Vagina (tissue), 2 donors: ENCODE measurements at regions not wholly inside any gene's neighbourhood (a gene's known extent, or its start where the extent isn't known, plus 50 kb on each side); places are given as distances from the start of the nearest gene placed in this dataset.

Experiments used
- POLR2AphosphoS5 ChIP-seq, 2 donors: sonication (generic); formaldehyde crosslinking; IDR thresholded peaks; one replicate each; pipeline ENCODE4 v1.9.0; 2017; ENCODE audit warnings: antibody characterized with exemption in 2 of 2, mild to moderate bottlenecking in 2 of 2, low read depth in 1 of 2; ENCODE audit not compliant: insufficient read depth in 1 of 2
- TF ChIP-seq, protein P1 (sequence below), 3 experiments: fragments of 450-650 bp in 2 of 3; fragments of 200-600 bp in 1 of 3; sonication (generic) in 1 of 3; IDR thresholded peaks; one replicate each; pipeline ENCODE4 v1.5.1; 2017 to 2019; ENCODE audit warnings: antibody characterized with exemption in 3 of 3, mild to moderate bottlenecking in 2 of 3, moderate library complexity in 2 of 3

DNA sequence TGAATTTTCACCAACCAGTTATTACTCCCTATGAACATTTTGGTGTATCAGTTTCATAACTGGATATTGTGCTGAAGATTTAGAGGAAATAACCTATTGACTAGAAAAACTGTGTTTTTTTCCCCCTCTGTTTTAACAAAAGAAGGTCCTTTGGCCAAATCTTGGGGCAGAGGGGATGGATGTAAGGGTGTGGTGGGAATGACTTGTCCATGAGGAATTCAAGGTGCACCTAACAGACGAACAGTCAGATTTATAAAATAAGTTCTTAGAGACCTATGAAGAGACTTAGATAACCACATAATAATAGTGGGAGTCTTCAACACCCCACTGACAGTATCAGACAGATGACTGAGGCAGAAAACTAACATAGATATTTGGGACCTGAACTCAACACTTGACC lies 119.3 kb upstream of the SESTD1 start:
- TF ChIP-seq, protein P1, sequence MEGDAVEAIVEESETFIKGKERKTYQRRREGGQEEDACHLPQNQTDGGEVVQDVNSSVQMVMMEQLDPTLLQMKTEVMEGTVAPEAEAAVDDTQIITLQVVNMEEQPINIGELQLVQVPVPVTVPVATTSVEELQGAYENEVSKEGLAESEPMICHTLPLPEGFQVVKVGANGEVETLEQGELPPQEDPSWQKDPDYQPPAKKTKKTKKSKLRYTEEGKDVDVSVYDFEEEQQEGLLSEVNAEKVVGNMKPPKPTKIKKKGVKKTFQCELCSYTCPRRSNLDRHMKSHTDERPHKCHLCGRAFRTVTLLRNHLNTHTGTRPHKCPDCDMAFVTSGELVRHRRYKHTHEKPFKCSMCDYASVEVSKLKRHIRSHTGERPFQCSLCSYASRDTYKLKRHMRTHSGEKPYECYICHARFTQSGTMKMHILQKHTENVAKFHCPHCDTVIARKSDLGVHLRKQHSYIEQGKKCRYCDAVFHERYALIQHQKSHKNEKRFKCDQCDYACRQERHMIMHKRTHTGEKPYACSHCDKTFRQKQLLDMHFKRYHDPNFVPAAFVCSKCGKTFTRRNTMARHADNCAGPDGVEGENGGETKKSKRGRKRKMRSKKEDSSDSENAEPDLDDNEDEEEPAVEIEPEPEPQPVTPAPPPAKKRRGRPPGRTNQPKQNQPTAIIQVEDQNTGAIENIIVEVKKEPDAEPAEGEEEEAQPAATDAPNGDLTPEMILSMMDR (IDR thresholded peaks at IDR 0.05): no peak
- TF ChIP-seq POLR2AphosphoS5 (IDR thresholded peaks at IDR 0.05; ENCODE audit: insufficient read depth in 1 of 2, low read depth in 1 of 2): no peak
